GM19397 (cell line): ENCODE measurements at regions not wholly inside any gene's neighbourhood (a gene's known extent, or its start where the extent isn't known, plus 50 kb on each side); places are given as distances from the start of the nearest gene placed in this dataset.
"Not testable (repeated sequence)": the region's sequence is repeated elsewhere in the genome, so short reads cannot be mapped to it uniquely, and the experiment has no call there.

Experiments used
- ATAC-seq: cut with Tn5 transposase; IDR thresholded peaks from one replicate; pipeline ENCODE4 v1.9.1; 2021; ENCODE audit warnings: mild to moderate bottlenecking, moderate library complexity; ENCODE audit not compliant: unreplicated experiment

DNA sequence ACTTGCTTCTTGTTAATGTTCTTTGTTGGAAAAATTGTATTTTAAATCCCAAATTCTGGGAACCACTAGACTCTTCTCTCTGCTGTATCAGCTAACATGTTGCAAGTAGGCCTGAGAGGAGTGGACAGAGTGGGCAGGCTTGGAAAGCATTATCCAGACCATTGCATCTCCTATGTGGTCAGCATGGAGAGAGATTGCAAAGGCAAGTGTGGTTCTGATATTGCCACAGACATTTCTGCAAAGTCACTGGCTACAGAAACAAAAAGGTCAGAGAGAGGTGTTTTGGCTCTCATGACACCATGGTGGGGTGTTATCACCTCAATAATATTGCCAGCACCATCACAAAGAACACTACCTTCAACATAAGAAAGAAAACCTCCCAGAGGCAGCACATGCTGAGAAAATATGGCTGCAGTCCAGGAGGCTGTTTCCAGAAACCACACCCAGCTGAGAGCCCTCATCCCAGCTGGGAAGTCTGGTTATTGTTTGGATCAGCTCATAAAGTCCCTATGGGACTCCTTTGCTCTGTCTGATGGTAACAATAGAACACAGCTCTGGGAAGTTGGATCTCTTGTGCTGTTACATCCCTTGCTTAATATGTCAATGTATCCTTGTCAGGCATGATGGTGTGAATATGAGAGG lies 78.2 kb upstream of the TBX18 start:
- ATAC-seq: no peak

DNA sequence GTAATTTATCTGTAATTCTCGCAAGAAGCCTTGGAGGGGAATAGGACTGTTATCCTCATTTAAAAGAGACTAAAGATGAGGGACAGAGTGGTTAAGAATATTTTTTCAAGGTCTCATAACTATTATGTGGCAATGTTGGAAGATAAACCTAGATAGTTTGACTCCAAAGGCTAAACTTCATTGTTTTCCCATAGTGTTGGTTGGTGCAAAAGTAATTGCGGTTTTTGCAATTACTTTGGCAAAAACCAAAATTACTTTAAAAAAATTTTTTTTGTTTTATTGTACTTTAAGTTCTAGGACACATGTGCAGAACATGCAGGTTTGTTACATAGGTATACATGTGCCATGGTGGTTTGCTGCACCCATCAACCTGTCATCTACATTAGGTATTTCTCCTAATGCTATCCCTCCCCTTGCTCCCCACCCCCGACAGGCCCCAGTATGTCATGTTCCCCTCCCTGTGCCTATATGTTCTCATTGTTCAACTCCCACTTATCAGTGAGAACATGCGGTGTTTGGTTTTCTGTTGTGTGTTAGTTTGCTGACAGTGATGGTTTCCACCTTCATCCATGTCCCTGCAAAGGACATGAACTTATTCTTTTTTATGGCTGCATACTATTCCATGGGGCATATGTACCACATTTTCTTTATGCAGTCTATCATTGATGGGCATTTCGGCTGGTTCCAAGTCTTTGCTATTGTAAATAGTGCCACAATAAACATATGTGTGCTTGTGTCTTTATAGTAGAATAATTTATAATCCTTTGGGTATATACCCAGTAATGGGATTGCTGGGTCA lies 72.9 kb upstream of the TBX18 start:
- not testable (repeated sequence) for ATAC-seq

DNA sequence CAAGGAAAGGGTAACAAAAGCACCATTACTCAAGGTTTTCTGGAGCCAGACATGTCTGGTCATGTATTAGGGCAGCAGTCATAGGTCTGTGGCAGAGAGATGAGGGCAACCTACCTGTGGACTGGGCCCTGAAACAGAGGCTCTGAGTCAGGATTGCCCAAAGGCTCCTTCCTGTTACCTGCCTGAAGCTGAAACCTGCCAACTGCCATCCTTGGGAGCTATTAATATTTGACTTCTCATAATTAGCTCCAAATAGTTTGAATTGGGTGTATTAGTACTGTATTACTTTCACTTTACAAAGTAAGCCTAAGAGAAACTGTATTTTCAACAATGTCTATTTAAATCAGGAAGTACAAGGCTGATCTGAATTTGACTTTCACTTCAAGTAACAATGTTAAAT lies 72.0 kb upstream of the TBX18 start:
- ATAC-seq: no peak

DNA sequence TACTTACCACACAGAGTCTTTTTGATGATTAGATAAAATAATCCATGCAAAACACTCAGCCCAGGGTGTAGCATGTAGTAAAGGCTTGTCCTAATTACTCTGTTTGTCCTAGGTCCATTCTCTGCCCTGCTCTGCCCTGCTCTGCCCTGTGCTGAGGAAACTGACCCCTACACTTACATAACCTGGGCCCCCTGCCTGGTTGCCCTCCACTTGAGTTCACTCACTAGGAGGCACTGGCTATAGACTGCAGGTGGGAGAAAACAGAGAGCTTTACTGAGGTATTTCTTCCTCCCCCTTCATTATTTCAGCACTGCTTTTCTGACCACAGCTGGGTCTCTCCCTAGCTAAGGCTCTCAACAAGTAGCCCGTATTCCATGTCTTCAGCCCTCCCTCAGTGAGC lies 70.9 kb upstream of the TBX18 start:
- ATAC-seq: no peak

DNA sequence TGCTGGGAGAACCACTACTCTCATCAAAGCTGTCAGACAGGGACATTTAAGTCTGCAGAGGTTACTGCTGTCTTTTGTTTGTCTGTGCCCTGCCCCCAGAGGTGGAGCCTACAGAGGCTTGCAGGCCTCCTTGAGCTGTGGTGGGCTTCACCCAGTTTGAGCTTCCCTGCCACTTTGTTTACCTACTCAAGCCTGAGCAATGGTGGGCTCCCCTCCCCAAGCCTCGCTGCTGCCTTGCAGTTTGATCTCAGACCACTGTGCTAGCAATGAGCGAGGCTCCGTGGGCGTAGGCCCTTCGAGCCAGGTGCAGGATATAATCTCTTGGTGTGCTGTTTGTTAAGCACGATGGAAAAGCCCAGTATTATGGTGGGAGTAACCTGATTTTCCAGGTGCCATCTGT lies 67.5 kb upstream of the TBX18 start:
- not testable (repeated sequence) for ATAC-seq

DNA sequence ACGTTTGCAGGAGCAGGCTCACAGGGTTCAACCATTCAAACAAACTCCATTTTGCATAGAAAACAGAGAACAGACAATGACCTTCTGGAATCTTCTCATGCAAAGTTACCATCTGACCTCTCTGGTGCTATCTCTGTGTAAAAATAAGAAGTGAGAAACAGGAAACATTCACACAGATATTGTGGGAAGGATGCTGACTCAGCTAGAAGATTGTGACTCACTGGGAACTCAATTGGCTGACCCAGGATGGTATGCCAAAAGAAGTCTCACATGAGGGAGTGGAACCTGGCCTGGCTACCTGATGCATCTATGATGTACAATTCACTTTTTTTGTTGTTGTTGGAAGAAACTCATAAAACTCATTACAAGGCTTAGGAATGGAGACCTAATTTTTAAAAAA lies 61.1 kb upstream of the TBX18 start:
- ATAC-seq: no peak

DNA sequence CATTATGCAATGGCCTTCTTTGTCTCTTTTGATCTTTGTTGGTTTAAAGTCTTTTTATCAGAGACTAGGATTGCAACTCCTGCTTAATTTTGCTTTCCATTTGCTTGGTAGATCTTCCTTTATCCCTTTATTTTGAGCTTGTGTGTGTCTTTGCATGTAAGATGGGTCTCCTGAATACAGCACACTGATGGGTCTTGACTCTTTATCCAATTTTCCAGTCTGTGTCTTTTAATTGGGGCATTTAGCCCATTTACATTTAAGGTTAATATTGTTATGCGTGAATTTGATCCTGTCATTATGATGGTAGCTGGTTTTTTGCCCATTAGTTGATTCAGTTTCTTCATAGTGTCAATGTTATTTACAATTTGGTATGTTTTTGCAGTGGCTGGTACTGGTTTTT lies 56.9 kb upstream of the TBX18 start:
- ATAC-seq: not testable (repeated sequence)

DNA sequence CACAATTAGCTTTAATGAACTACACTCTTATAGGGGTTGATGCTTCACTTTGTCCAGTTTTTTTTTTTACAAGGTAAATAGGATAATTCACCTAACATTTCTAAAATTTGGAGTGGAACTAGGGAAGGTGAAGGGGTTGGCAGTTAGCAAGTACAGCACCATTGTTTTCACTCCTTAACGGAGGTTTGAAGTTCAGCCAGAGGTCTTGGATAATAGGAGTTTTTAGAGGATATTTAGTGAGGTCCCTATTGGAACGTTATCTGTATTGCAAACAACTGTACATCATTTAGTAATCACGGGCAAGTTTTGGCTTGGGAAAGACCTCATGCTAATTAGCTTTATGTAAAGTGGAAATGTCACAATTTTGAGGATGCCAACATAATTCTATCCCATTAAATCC lies 52.3 kb upstream of the TBX18 start:
- ATAC-seq: no peak

DNA sequence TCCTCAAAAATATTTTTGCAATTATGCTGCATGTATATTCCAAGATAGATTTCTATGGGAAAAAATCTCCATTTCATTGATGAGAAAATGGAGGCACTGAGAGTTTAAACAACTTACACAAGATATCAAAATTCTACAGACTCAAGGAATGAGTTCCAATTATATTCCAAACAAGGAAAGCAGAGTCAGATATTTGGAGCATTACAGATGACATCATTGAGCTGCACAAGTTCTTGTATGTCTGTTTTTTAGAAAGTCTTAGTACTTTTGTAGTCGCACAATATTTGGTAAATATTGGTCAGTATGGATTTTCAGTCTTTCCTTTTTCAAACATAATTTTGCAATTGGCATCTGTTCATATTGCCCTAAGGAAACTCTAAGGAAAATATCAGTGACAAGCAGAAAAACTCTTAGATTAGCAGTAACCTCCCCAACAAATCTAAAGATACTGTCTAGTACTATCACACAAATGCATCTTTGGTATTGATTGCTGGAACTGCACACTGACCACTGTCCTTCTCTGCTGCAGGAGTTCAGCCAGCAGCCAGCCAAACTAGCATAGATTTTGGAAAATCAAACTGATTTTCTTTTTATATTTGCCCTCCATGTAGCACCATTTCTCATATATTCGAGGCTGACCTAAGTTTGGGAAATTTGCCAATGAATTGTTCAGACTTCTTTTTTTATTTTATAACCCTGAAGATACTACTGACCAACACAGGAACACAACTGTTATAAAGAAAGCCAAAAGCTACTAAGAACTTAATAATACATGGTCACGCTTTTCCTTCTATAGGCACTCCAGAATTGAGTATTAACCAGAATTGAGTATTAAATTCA lies 51.7 kb upstream of the TBX18 start:
- ATAC-seq: no peak
